DMS 273 (cell line): ENCODE measurements at regions not wholly inside any gene's neighbourhood (a gene's known extent, or its start where the extent isn't known, plus 50 kb on each side); places are given as distances from the start of the nearest gene placed in this dataset.
A peak's percentile ranks its signal among the peaks of the same experiment; 100 is the strongest.

Source experiments
- DNase-seq: peaks from one replicate; lab custom pipeline; 2025; ENCODE audit not compliant: unreplicated experiment; lab: John Stamatoyannopoulos, UW

DNA sequence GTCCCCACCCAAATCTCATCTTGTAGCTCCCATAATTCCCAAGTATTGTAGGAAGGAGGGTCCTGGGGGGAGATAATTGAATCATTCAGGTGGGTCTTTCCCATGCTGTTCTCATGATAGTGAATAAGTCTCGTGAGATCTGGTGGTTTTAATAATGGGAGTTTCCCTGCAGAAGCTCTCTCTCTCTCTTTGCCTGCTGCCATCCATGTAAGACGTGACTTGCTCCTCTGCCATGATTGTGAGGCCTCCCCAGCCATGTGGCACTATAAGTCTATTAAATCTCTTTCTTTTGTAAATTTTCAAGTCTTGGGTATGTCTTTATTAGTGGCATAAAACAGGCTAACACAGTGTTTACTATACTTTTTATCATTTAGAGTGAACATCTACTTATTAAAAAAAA lies 338.8 kb downstream of the ANKRD7 start:
- DNase-seq: no peak

DNA sequence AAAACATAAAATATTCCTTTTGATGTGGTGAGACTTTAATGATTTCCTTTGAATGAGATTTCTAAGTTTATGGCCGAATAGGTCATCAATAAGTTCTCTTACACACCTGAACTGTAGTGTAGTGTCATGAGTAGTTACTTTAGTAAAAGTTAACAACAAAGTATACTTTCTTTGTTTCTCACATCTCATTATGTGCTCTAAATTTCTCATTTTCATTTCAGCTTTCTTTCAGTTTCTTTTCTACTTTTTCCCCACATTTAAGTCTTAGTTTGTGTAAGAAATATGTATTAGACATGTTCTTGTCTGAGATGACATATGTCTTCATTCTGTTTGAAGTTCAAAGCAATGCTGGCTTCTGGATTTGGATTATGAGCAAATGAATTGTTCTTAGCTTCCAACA lies 348.1 kb downstream of the ANKRD7 start:
- DNase-seq: no peak

DNA sequence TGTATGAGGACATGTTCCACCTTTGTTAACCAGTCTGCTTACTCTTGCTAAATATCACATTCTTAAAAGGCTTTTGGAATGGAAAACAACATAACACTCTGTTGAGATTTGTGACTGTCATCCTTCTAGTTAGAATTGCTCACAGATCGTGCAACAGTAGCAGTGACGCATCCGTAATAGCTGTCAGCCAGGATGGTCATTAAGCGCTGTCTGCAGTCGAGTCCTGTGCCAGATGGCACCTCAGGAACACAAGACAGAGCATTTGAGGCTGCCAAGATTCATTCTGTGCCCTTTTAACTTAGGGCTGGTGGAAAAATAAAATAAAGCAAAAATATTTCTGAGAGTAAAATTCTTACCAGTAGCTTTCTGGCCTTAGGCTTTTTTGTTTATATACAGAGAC lies 348.6 kb downstream of the ANKRD7 start:
- DNase-seq: peak; percentile 95

DNA sequence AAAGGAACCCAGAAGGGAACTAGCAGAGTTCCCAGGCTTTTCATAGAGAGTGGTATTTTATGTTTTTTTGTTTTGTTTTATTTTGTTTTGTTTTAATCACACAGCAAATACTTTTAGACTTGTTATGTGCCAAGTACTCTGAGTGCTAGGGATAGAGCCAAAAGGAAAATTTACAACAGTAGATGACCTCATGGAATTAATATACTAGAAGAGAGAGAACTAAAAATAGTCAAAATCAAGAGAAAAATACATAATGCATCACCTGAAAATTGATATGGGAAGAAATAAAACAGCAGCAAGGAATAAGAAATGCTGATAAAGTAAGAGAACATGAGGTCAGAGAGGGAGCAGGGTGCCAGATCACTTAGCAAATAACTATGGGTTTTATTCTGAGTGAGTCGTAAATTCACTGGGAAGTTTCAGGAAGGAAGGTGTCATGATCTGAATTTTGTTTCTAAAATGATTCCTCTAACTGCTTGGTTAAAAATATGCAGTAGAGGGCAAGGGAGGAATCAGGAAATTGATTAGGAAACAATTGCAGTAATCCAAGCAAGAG lies 351.0 kb downstream of the ANKRD7 start:
- peak; percentile 18 for DNase-seq

DNA sequence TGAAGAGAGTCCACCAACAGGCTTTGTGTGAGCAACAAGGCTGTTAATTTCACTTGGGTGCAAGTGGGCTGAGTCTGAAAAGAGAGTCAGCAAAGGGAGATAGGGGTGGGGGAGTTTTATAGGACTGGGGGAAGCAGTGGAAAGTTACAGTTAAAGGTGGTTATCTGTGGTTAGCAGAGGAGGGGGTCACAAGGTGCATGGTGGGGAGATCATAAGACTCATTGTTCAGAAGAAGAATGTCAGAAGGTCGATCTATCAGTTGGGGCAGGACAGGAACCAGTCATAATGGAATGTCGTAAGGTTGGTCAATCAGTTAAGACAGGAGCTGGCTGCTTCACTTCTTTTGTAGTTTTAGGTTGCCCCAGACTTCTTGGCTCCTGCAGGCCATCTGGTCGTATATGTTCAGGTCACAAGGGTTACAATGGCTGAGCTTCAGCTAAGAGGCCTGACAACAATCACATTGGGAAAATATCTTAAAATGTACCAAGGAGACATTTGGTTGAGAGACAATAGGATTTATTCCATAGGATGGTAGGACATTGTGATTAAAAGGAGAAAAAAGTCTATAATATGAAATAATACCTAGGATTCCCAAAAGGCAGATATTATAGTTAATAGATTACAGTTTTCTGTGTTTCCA lies 356.4 kb downstream of the ANKRD7 start:
- DNase-seq: peak; percentile 46

DNA sequence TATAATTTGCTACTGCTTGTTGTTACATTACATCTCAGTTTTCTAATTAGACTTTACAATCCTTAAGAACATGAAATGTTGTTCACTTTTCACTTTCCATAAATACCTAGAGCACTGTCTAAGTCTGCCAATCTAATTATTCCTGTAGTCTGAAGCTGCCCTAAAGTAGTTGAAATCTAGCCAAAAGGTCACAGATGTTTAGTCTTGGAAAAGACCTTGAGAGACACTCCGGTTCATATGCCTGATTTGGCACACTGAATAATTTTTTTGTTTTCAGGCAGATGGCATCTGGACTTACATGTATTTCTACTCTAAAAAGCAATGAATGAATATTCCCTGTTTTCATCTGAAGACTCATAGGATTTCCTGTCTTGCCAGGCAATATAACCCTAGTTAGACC lies 359.1 kb downstream of the ANKRD7 start:
- peak; percentile 98 for DNase-seq

DNA sequence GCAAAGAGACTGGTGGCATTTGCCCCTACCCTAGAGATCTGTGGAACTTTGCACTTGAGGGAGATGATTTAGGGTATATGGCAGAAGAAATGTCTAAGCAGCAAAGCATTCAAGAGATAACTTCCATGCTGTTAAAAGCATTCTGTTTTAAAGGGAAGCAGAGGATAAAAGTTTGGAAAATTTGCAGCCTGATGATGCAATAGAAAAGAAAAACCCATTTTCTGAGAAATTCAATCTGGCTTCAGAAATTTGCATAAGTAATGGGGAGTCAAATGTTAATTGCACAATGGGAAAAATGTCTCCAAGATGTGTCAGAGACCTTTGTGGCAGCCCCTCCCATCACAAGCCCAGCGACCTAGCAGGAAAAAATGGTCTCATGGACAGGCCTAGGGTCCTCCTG lies 361.7 kb downstream of the ANKRD7 start:
- DNase-seq: no peak

DNA sequence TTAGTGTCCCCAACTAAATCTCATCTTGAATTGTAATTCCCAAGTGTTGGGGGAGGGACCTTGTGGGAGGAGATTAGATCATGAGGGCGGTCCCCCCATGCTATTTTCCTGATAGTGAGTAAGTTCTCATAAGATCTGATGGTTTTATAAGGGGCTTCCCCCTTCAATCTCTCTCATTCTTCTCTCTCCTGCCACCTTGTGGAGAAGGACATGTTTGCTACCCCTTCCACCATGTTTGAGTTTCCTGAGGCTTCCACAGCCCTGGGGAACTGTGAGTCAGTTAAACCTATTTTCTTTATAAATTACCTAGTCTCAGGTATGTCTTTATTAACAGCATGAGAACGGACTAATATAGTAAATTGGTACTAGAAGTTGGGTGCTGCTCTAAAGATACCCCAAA lies 365.6 kb downstream of the ANKRD7 start:
- DNase-seq: peak; percentile 82

DNA sequence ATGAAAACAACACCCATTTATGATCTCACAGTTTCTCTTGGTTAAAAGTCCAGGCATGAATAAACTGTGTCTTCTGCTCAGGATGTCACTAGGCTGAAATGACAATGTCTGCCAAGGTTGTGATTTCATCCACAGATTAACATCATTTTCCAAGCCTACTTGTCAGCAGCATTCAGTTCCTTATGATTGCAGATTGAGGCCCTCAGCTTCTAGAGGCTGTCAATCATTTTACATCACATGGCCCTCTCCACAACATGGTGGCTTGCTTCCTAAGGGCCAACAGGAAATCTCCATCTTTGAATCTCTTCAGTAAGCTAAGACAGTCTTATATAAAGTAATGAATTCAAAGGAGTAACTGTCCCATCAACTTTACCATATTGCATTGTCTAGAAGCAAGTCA lies 377.6 kb downstream of the ANKRD7 start:
- DNase-seq: no peak

DNA sequence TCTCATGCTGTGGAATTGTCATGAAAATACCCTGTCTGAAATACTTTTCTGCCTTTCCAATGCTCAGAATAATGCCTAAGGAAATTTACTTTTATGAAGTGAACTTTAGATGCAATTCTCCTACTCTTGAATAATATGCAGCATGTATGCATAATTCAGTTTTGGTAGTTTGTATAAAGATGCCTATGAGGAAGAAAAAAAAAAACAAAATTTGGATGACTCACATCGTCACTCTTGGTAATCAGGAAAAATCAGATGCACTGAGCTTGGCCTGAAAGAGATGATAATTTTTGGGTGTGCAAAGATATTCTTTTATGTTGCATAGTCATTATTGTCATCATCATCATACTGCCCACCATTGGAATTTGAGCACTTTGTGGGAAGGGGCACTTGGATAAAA lies 382.1 kb downstream of the ANKRD7 start:
- DNase-seq: no peak

DNA sequence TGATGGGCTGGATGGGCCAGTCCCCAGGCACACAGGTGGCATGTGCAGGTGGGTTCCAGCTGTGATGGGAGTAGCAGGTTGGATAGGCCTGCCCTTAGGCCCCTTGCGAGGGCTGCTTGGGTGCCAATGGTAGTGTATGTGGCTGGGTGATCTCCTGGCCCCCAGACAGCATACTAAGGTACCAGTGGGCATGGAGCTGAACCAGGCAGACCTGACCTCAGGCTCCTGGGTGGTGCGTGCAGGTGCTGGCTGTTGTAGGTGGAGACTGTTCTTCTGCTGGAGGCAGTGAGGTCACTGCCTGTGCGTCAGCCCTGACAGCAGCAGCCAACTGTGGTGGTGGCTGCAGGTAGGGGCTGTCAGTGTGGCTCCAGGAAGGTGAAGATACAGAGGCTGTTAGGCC lies 384.7 kb downstream of the ANKRD7 start:
- DNase-seq: no peak

DNA sequence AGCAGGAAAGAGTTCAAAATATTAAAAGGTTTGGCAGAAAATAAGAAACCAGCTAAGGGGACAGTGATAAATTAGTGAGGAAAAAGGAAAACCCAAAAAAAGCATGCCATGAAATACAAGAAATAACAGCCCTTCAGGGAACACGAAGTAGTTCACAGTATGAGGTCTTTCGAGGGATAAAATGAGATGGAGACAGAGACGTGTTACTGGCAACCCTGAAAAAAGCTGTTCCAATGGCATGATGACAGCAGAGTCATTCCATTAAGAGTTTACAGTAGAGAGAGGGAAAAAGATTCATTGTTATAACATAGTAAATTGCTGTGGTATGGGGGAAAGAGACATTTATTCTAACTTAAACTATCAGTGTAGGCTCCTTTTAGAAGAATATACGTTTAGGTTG lies 391.2 kb downstream of the ANKRD7 start:
- DNase-seq: no peak

DNA sequence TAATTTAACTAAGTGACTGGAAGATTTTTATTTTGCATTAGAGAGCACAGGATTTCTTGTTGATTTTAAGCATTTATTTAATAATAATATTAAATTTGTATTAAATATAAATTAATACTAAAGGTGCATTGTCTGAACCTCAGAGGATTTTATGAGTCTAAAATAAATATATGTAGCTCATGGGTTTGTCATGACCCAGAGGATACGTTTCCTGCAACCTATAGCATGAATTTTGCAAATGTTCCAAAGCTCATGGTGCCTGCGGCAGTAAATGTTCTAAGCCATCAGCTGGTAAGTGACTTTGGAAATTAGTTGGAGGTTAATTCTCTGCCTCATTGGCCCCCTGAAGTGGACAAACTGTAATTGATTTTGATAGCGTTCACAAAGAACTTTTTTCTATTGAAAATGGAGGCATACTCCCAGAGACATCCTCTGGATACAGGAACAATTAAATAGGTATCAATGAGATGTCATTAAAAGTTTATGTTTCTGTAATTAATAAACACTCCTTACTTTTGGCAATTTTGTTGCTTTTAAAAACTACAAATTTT lies 397.4 kb downstream of the ANKRD7 start:
- no peak for DNase-seq

DNA sequence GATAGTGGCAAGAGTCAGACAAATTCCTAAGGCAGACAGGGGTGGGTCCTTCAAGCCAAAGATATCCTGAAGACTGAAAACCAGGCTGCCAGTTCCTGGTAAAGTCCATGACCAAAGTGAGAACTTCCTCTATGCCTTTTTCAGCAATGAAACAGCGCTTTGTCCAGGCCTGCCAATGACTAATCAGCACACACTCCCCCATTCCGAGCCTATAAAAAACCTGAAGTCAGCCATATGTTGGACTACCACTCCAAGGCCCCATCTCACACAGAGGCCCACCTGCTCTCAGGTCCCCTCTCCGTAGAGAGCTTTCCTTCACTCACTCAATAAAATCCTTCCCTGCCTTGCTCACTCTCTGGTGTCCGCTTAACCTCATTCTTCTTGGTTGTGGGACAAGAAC lies 402.2 kb downstream of the ANKRD7 start:
- DNase-seq: no peak

DNA sequence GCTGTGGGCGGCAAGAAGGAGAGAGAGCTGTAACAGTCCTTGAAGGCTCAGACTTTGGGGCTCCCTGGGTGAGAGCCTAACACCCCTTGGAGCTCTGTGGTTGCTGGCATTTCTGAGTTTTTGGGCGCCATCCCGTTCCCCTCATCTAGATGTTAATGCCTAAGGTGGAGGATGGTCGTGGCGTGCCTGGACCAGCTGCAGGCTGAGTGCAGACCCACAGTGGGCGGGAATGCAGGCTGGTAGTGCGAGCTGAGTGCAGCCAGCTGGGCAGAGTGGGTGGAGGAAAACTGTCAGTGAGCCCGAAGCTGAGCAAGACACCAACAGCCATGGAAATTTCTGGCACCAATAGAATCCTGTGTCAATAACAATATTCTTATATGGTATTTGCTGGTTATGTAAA lies 403.0 kb downstream of the ANKRD7 start:
- DNase-seq: no peak

DNA sequence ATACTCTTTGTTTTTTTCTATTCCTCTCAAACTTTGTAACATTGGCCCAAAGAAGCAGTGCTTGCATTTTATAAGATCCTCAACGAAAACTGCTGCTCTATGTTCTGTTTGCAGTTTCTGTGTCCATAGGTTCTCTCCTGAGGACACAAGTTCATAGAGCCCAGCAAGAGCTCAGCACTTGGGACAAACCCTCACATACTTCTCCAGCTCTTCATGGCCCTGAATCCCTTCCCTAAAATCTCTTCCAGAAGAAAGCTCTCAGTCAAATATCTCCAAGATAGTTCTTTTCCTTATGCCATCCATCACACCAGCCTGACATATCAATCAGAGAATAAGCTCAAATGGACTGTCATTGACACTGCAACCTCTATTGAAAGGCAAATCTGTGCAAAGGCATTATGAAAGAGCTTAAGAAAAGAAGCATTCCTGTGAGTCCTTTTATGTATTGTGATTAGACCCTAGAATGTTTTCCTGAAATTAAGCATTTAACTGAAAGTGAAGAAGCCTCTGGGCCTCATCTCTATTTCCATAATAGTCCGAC lies 405.5 kb downstream of the ANKRD7 start:
- DNase-seq: no peak

DNA sequence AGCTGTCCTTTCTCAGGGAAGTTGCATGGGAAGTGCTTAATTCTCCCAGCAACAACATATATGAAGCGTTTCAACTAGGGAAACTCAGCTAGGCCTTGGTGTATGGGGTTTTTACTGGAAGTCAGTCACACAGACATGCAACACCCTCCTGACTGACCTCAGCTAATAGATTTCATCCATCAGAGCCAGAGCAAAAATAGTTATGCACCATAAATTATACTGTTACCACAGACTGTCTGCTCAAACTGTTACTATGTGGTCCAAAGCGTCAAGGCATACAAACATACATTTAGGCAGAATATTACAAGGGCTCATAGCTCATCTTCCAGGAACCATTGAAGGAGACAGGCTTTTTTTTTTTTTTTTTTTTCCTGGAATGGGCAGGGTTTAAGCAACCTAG lies 417.9 kb downstream of the ANKRD7 start:
- no peak for DNase-seq

DNA sequence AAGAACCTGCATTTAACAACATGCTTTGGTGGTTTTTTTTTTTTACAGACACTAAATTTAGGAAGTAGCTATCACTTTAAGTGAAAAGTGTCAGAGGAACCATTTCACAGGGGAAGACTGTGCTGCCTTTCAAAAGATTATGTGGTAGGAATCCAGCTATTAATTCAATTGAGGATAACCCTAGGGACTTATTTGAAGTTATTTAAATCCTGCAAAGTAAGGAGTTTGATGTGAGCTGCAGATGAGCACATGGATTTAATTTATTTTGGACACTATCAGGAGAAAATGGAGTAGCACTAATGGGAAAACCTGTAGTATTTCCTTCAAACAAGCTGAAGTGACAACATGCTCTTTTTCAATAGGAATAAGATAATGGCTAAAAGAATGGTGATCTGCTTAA lies 419.8 kb downstream of the ANKRD7 start:
- no peak for DNase-seq

DNA sequence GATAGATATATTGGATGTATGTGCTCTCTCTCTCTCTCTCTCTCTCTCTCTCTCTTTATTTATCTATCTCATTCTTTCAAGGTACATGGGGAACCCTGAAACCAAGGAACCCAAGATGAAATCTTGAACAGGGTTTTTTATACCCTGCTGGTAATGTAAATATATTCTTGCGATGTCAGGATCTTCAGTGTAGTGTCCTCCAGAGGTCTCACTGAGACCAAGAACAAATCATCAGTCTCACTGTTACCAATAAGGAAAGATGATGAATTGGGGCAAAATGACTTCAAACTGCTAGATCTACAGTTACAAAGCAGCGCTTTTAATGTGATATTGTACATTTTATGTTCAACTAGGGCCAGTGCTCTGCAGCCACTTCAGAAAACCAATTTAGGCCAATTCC lies 423.5 kb downstream of the ANKRD7 start:
- DNase-seq: no peak

DNA sequence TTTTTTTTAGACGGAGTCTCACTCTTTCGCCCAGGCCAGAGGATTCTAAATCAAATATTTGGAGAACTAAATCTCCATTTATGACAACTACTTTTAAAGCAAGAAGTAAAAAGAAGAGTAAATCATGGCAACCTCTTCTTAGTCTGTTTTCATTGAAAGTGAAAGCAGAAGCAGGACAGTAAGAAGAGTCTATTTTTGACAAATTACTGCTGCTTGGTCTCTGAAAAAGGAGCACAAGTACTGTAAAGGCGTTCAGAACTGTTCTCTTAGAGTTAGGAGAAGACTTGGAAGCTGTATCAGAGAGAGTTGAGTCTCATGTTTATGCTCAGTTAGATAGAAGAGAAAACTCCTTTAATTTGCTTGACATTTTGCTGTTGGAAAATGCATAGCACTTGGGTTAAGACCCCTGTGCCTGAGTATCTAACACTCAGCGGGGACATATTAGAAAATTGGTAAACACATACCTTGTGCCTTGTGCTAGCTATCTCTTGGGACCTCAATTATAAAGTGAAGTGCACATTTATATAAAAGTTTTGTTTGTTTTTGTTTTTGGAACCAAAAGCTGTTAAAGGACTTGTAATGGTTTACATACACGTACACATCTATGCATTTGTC lies 433.0 kb downstream of the ANKRD7 start:
- no peak for DNase-seq

DNA sequence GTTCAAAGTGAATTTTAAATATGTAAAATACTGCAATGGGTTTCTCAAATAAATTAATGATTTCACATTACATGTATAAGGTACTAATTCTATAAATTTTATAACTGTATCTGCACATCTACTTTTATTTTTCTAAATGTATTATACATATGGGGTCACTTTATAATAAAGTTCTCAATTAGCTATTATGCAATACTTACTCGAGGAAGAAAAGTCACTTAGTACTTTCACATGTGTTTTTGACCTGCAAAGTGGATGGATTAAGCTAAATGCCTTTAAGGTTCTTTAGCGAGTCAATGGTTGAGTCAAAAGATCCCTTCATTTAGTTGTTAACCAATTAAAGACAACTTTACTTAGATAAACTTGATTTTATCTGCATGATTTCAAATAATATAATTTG lies 437.8 kb downstream of the ANKRD7 start:
- no peak for DNase-seq

DNA sequence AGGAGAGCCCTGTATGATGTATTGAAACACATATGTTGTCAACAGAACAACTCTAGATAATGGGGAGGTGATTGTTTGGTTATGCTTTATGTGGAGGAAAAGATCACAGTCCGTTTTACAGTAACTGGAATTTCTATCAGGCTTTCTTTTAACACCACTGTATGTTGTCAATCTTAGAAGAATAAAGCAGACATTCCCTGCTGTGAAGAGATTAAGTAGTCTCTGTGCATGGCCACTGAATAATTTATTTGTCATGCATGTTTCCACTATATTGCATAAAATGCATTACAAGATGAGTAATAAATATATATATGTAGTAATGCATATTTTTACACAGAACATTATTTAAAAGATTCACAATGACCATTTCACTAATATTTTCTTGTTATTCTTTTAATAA lies 440.0 kb downstream of the ANKRD7 start:
- no peak for DNase-seq
